HepG2 (cell line): ENCODE measurements at regions not wholly inside any gene's neighbourhood (a gene's known extent, or its start where the extent isn't known, plus 50 kb on each side); places are given as distances from the start of the nearest gene placed in this dataset.

Experiments
- ATAC-seq: fragments of 200-7000 bp; cut with Tn5 transposase; 3 replicates; pipeline ENCODE4 v1.9.1; 2020; ENCODE audit warnings: mild to moderate bottlenecking, moderate library complexity
- BruUV-seq: library from RNA; stranded (reverse); fragments of 400-500 nt; replicated peaks from 2 replicates; lab custom pipeline; 2021; lab: Mats Ljungman, UMichigan
- CTCF ChIA-PET: fragments of 300-600 bp; formaldehyde crosslinking; extraction: SDS; loops from one replicate; lab custom pipeline; 2021; ENCODE audit warnings: low total read pairs, inconsistent platforms, low intra/inter-chr PET ratio; lab: Yijun Ruan, JAX
- POLR2A ChIA-PET: fragments of 350-600 bp; sonication (Branson Sonifier 250); formaldehyde crosslinking; loops from one replicate; lab custom pipeline; 2020; ENCODE audit warnings: antibody characterized with exemption, inconsistent platforms; lab: Yijun Ruan, JAX
- DNase-seq: peaks from one replicate; pipeline ENCODE4 v3.0.0-alpha.2; 2015; ENCODE audit warnings: low spot score
- FAIRE-seq: peaks from 3 replicates; lab custom pipeline; 2011; peaks lifted over from hg19 to GRCh38; lab: Jason Lieb, UNC
- H2AFZ ChIP-seq: one replicate; pipeline ENCODE4 v1.6.1; 2011; ENCODE audit warnings: low read length, inconsistent platforms
- H3K27ac ChIP-seq: fragments of 300-600 bp; 3 replicates; pipeline ENCODE4 v1.8.0; 2011; ENCODE audit warnings: mixed run types, mild to moderate bottlenecking, mixed read lengths, low read length, inconsistent platforms; ENCODE audit not compliant: insufficient read depth; ENCODE audit errors: extremely low read length
- H3K27me3 ChIP-seq, 2 experiments: fragments of 200-600 bp in 1 of 2; 2 replicates in 1 of 2; 3 replicates in 1 of 2; pipeline versions ENCODE4 v1.6.0 to v1.8.0; 2011; ENCODE audit warnings: low read length in 2 of 2, mild to moderate bottlenecking in 2 of 2, moderate library complexity in 2 of 2, inconsistent platforms in 1 of 2; ENCODE audit not compliant: insufficient read depth in 2 of 2, control insufficient read depth in 1 of 2
- H3K36me3 ChIP-seq, 2 experiments: fragments of 200-600 bp in 1 of 2; replicated peaks in 1 of 2; 2 replicates in 1 of 2; 3 replicates in 1 of 2; pipeline versions ENCODE4 v1.5.1 to v1.8.0; 2011; ENCODE audit warnings: low read length in 2 of 2, inconsistent platforms in 1 of 2; ENCODE audit not compliant: insufficient read depth in 2 of 2, control insufficient read depth in 1 of 2
- H3K4me1 ChIP-seq: 2 replicates; pipeline ENCODE4 v1.5.1; 2012; ENCODE audit warnings: low read length, inconsistent platforms; ENCODE audit not compliant: insufficient read depth
- H3K4me2 ChIP-seq: 2 replicates; pipeline ENCODE4 v1.6.0; 2011; ENCODE audit warnings: low read depth, low read length, inconsistent platforms
- H3K4me3 ChIP-seq, 3 experiments: fragments of 200-600 bp in 1 of 3; sonication (generic), shearing (Covaris generic) in 1 of 3; replicated peaks in 1 of 3; 2 replicates each; pipeline ENCODE4 v1.5.1; 2011 to 2016; ENCODE audit warnings: low read length in 3 of 3, inconsistent platforms in 2 of 3, low read depth in 2 of 3, mild to moderate bottlenecking in 2 of 3, control low read depth in 1 of 3, mixed read lengths in 1 of 3; ENCODE audit not compliant: insufficient read depth in 1 of 3
- H3K79me2 ChIP-seq: one replicate; pipeline ENCODE4 v1.6.1; 2011; ENCODE audit warnings: low read length, inconsistent platforms; ENCODE audit not compliant: insufficient read depth
- H3K9ac ChIP-seq: 2 replicates; pipeline ENCODE4 v1.6.0; 2011; ENCODE audit warnings: mild to moderate bottlenecking, low read depth, low read length, inconsistent platforms; ENCODE audit not compliant: insufficient read depth
- H3K9me3 ChIP-seq: 2 replicates; pipeline ENCODE4 v1.5.1; 2012; ENCODE audit warnings: mild to moderate bottlenecking, low read length
- H4K20me1 ChIP-seq: 2 replicates; pipeline ENCODE4 v1.6.0; 2011; ENCODE audit warnings: inconsistent platforms, mild to moderate bottlenecking, low read length, moderate library complexity; ENCODE audit not compliant: insufficient read depth
- BRD4 ChIP-seq: sonication (generic); formaldehyde crosslinking; IDR thresholded peaks from 2 replicates; pipeline ENCODE4 v1.4.0; 2020; ENCODE audit warnings: missing genetic modification reagents
- ESRRA ChIP-seq: sonication (generic); formaldehyde crosslinking; IDR thresholded peaks from 2 replicates; pipeline ENCODE4 v1.5.1; 2020; ENCODE audit warnings: mild to moderate bottlenecking, low read depth, missing genetic modification reagents
- HDAC6 ChIP-seq: fragments of 200-600 bp; sonication (generic); IDR thresholded peaks from 2 replicates; pipeline ENCODE4 v1.7.0; 2017; ENCODE audit warnings: mild to moderate bottlenecking, antibody characterized with exemption, low read length, low read depth
- KLF15 ChIP-seq: sonication (generic); formaldehyde crosslinking; IDR thresholded peaks from 2 replicates; pipeline ENCODE4 v1.8.1; 2023; ENCODE audit warnings: borderline replicate concordance, mild to moderate bottlenecking, inconsistent platforms, missing genetic modification reagents, mixed read lengths
- MEIS2 ChIP-seq: sonication (generic); formaldehyde crosslinking; IDR thresholded peaks from 2 replicates; pipeline ENCODE4 v1.9.0; 2021; ENCODE audit warnings: mild to moderate bottlenecking, missing genetic modification reagents
- POLR2AphosphoS5 ChIP-seq: IDR thresholded peaks from 2 replicates; pipeline ENCODE4 v1.6.1; 2012; ENCODE audit warnings: low read depth, low read length
- SRF ChIP-seq: IDR thresholded peaks from 2 replicates; pipeline ENCODE4 v1.6.1; 2011; ENCODE audit warnings: mild to moderate bottlenecking, low read depth, low read length, moderate library complexity
- ZBTB20 ChIP-seq: sonication (generic); formaldehyde crosslinking; IDR thresholded peaks from 2 replicates; pipeline ENCODE4 v1.8.1; 2023; ENCODE audit warnings: missing genetic modification reagents, low read depth, mild to moderate bottlenecking, borderline replicate concordance
- ZNF713 ChIP-seq: sonication (generic); formaldehyde crosslinking; IDR thresholded peaks from 2 replicates; pipeline ENCODE4 v1.4.0; 2020; ENCODE audit warnings: mild to moderate bottlenecking, missing genetic modification reagents
- WGBS: methylation state at CpG from one replicate; pipeline ENCODE4 v1.1.6; 2017; ENCODE audit warnings: low lambda C conversion rate; 5-methylcytosine and 5-hydroxymethylcytosine counted together
- in situ Hi-C: cut with HindIII; loops from 2 replicates; pipeline ENCODE4 v1.10.0; 2017; ENCODE audit warnings: low pct_unique_long_range_greater_than_20kb; ENCODE audit not compliant: extremely low pct_ligation_motif_present
- intact Hi-C: fragments of 100-400 bp; cut with micrococcal nuclease; formaldehyde crosslinking; loops from one replicate; pipeline ENCODE4 v1.10.0; 2022; ENCODE audit not compliant: unreplicated experiment
- TF ChIP-seq, protein P1 (sequence below): sonication (generic); formaldehyde crosslinking; IDR thresholded peaks from 2 replicates; pipeline ENCODE4 v1.8.0; 2022; ENCODE audit warnings: low read depth, missing genetic modification reagents
- TF ChIP-seq, protein P2 (sequence below): sonication (generic); formaldehyde crosslinking; IDR thresholded peaks from 2 replicates; pipeline ENCODE4 v1.4.0; 2020; ENCODE audit warnings: missing genetic modification reagents, borderline replicate concordance

DNA sequence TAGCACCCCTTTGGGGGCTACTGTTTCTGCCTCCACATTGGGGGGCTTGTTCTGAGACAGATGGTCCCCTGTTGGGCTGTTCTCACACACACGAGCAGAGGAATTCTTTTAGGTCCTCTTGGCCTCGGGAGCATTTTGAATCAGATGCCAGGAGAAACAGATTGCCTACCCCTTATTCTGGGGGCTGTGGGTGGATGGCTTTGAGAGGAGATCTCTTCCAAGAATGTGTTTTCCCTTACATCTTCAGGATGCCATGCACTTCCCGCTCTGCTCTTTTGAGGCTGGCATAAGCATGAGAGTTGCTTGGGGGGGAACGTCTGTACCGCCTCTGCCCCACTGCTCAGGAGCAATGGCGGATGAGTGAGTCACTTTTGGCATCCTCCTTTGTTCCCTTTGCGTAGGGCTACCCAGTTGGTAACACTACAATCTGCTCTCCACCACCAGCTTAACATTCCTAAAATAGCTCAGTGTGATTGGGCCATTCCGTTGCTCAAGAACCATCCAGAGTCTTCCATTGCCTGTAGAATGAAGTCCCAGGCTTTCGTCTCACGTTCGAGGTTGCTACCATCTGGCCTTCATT, 154.4 kb downstream of the RPLP1 start:
- Histone ChIP-seq H3K79me2 (no peaks in the 10 kb centered on the region), H3K27ac (no peak overlapping the region), H3K27me3 (peaks cover 5 to 93% of the 10 kb centered on the region in 2 experiments; a peak in 4 of 5 replicates), H3K9ac (no peak overlapping the region), H3K9me3 (no peaks in the 10 kb centered on the region), H3K36me3 (no peaks in the 10 kb centered on the region), H2AFZ (no peak overlapping the region), H3K4me2 (no peak overlapping the region), H4K20me1 (peaks cover 74% of the 10 kb centered on the region), H3K4me1 (peaks cover 11% of the 10 kb centered on the region), H3K4me3 (no peak overlapping the region)
- BruUV-seq = no TSS peak
- in situ Hi-C loops (no loop called here), intact Hi-C loops (no loop called here)
- no peak for TF ChIP-seq MEIS2 (CRISPR knock-in tag)
- no peak for TF ChIP-seq POLR2AphosphoS5
- TF ChIP-seq, protein P1, sequence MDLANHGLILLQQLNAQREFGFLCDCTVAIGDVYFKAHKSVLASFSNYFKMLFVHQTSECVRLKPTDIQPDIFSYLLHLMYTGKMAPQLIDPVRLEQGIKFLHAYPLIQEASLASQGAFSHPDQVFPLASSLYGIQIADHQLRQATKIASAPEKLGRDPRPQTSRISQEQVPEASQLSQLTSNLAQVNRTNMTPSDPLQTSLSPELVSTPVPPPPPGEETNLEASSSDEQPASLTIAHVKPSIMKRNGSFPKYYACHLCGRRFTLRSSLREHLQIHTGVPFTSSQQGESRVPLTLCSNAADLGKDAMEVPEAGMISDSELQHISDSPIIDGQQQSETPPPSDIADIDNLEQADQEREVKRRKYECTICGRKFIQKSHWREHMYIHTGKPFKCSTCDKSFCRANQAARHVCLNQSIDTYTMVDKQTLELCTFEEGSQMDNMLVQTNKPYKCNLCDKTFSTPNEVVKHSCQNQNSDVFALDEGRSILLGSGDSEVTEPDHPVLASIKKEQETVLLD (CRISPR knock-in tag) = no peak
- TF ChIP-seq ZBTB20 (CRISPR knock-in tag) = no peak
- no peak for TF ChIP-seq BRD4 (CRISPR knock-in tag)
- FAIRE-seq = no peak
- ChIA-PET POLR2A (no interaction called here), CTCF (no interaction called here)
- DNase-seq = no peak
- ATAC-seq = no peak
- 20% methylated on average over 9 of the region's 11 CpGs for WGBS

DNA sequence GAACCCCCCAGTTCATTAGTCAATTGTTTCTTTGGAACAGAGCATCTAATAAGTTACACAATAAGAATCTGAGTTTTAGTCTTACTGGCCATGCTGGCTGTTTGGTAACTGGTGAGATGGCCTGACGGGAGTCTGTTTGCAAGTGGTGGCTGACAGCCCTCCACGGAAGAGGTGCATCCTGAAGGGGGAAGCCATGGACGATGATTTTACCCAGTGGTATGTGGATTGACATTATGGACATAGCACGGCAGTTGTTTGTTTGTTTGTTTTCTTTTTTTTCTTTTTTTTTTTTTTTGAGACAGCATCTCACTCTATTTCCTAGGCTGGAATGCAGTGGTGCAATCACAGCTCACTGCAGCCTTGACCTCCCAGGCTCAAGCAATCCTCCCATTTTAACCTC, 156.0 kb downstream of the RPLP1 start:
- Histone ChIP-seq H3K9me3 (no peaks in the 10 kb centered on the region), H3K27ac (no peak overlapping the region), H3K4me2 (no peak overlapping the region), H3K79me2 (no peaks in the 10 kb centered on the region), H3K9ac (no peak overlapping the region), H3K36me3 (no peaks in the 10 kb centered on the region), H2AFZ (no peak overlapping the region), H3K4me1 (peaks cover 7% of the 10 kb centered on the region), H3K27me3 (peaks cover 2 to 89% of the 10 kb centered on the region in 2 experiments; a peak in 4 of 5 replicates), H4K20me1 (peaks cover 61% of the 10 kb centered on the region), H3K4me3 (no peak overlapping the region)
- BruUV-seq = no TSS peak
- ATAC-seq (no peak), DNase-seq (no peak), FAIRE-seq (no peak)
- TF ChIP-seq KLF15 (CRISPR knock-in tag) (no peak), HDAC6 (no peak), ESRRA (CRISPR knock-in tag) (no peak), ZNF713 (CRISPR knock-in tag) (no peak), SRF (no peak)
- TF ChIP-seq, protein P2, sequence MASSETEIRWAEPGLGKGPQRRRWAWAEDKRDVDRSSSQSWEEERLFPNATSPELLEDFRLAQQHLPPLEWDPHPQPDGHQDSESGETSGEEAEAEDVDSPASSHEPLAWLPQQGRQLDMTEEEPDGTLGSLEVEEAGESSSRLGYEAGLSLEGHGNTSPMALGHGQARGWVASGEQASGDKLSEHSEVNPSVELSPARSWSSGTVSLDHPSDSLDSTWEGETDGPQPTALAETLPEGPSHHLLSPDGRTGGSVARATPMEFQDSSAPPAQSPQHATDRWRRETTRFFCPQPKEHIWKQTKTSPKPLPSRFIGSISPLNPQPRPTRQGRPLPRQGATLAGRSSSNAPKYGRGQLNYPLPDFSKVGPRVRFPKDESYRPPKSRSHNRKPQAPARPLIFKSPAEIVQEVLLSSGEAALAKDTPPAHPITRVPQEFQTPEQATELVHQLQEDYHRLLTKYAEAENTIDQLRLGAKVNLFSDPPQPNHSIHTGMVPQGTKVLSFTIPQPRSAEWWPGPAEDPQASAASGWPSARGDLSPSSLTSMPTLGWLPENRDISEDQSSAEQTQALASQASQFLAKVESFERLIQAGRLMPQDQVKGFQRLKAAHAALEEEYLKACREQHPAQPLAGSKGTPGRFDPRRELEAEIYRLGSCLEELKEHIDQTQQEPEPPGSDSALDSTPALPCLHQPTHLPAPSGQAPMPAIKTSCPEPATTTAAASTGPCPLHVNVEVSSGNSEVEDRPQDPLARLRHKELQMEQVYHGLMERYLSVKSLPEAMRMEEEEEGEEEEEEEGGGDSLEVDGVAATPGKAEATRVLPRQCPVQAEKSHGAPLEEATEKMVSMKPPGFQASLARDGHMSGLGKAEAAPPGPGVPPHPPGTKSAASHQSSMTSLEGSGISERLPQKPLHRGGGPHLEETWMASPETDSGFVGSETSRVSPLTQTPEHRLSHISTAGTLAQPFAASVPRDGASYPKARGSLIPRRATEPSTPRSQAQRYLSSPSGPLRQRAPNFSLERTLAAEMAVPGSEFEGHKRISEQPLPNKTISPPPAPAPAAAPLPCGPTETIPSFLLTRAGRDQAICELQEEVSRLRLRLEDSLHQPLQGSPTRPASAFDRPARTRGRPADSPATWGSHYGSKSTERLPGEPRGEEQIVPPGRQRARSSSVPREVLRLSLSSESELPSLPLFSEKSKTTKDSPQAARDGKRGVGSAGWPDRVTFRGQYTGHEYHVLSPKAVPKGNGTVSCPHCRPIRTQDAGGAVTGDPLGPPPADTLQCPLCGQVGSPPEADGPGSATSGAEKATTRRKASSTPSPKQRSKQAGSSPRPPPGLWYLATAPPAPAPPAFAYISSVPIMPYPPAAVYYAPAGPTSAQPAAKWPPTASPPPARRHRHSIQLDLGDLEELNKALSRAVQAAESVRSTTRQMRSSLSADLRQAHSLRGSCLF (CRISPR knock-in tag) = no peak
- CTCF ChIA-PET = no interaction called here
- in situ Hi-C loops (no loop called here), intact Hi-C loops (no loop called here)
- POLR2A ChIA-PET = no interaction called here
- WGBS = 15% methylated on average over 4 of the region's 4 CpGs
